Activated CD4-positive, alpha-beta T cell treated with anti-CD3 and anti-CD28 coated beads for 1 hour (primary cell): ENCODE measurements at regions not wholly inside any gene's neighbourhood (a gene's known extent, or its start where the extent isn't known, plus 50 kb on each side); places are given as distances from the start of the nearest gene placed in this dataset.
"Not testable (repeated sequence)": the region's sequence is repeated elsewhere in the genome, so short reads cannot be mapped to it uniquely, and the experiment has no call there.

Source experiments
- DNase-seq: peaks from one replicate; pipeline ENCODE4 v3.0.0-alpha.2; 2020

DNA sequence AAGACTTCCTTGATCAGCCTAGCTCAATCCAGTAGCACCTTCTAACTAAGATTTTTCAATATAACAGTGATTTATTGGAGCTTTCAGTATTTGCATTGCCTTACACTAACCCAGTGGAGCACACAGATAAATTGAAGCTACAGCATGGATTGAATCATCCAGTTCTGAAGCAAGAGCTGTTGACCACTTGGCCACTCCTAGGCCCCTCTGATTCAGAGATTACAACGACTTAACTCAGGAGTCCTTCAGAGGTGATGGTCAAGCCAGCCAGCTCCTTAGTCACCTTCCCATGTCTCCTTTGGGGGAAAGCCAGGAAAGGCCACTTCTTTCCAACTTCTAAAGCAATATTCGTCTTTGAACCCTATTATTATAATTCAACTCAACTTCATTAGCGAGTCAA is 151.8 kb downstream of the TENT5C start:
- no peak for DNase-seq

DNA sequence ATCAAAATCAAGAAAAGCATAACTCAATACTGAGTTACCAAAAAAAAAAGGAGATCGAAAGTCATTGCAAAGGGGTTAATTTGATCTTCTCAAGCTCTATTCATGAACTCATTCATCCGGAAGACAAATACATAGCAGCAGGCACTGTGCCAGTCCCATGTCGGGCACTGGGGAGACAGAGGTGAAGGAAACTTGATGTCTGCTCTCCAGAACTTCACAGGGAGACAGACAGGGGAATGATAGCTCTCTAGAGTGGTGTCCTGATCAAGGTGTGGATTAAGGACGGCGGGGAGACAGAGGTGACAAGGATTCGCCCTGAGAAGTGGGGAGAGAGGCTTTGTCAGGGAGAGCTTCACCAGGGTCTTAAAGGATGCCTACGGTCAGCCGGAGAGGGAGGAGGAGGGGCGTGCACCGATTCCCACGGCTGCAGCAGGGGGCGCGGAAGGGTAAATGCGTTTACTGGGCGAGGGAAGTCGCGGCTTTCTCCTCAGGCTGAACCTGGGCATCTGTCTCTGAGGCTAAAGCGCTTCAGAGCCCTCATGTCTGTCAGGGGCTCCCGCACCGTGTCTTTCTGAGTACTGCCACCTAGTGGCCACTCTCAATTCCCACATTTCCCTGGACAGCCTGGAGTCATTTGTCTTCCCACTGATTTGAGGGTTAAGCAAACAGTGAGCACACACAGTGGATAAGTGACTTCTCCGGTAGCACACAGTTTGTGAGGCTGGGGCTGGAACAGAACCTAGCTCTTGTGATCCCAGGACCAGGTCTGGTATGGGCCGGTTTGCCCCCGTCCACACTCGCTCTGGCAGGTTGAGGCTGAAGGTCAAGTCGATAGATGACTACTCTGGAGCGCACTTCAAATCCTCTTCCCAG is 152.8 kb downstream of the TENT5C start:
- DNase-seq: peak; percentile 55

DNA sequence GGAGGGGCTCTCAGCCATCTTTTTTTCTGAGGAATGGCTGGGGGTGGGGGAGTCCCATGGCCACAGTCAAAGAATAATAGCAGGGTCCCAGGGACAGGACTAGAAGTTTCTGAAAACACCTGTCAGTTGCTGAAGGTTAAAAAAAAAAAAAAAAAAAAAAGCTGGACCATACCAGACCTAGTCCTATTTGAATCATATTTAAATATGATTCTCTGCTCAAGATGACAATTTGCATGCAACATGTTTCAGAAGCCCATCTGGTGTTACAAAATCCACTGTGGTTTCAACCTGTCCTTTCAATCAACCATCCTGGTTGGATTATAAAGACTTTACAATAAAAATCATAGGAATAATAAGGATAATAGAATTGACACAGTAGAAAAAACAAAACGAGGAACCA is 153.7 kb downstream of the TENT5C start:
- DNase-seq: no peak

DNA sequence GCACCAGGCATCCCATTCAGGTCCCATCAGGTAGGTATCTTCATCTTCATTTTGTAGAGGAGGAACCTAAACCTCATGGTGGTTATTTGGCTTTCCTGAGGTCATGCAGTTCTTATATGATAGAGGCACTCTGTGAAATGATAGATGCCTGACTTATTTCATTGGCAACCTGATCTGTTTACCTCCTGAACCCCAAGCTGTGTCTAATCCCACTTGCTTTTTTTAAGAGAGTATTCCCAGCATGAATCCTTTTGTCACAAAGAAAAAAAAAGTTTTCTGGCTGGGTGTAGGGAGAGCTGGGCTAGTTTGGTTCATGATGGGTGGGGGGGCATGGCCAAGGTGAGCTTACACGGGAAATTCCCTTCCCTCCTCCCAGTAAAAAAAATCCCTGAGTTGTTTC is 154.2 kb downstream of the TENT5C start:
- no peak for DNase-seq

DNA sequence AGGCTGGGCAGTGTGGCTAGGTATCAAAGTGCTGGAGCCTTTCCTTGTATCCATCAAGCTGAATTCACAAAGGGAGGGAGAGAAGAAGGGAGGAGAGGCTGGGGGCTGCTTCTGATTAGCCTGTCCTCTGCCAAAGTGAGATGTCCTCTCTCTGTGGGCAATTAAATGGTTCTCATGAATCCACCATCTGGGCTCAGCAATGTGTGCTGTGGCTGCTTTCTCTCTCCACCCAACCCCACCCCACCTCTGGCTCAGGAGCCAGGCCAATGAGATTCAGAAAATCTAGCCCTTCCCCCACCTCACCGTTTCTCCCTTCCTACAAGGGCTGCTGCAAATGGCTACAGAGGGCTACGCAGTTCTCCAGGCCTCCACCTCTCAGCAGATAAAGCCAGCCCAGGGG is 154.6 kb downstream of the TENT5C start:
- no peak for DNase-seq

DNA sequence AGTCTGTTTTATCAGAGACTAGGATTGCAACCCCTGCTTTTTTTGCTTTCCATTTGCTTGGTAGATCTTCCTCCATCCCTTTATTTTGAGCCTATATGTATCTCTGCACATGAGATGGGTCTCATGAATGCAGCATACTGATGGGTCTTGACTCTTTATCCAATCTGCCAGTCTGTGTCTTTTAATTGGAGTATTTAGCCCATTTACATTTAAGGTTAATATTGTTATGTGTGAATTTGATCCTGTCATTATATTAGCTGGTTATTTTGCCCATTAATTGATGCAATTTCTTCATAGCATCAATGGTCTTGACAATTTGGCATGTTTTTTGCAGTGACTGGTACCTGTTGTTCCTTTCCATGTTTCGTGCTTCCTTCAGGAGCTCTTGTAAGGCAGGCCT is 161.7 kb downstream of the GDAP2 start:
- DNase-seq: not testable (repeated sequence)

DNA sequence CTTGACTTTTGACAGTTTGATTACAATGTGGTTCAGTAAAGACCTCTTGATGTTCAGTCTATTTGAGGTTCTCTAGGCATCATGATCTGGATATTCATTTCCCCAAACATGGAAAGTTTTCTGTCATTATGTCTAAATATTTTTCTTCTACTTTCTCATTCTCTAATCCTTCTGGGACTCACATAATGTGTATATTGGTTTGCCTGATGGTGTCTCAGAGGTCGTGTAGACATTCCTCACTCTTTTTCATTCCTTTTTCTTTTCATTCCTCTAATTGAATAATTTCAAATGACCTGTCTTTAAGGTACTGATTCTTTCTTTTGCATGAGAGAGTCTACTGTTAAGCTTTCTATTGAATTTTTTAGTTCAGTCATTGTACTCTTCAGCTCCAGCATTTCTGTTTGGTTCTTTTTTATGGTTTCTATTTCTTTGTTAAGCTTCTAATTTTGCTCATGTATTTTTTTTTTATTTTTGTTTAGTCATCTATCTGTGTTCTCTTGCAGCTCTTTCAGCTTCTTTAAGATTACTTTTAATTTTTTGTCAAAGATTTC is 158.4 kb downstream of the GDAP2 start:
- DNase-seq: no peak

DNA sequence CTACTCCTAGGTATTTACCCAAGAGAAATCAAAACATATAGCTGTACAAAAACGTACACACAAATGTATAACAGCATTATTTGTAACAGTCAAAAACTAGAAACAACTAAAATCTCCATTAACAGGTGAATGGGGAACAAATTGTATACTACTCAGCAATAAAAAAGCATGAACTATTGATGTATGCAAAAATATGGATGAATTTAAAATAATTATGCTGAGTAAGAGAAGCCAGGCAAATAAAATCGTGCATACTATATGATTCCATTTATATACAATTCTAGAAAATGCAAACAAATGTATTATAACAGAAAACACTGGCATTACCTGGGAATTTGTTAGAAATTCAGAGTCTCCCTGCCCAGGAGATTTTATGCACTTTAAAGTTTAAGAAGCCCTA is 150.1 kb downstream of the GDAP2 start:
- DNase-seq: no peak

DNA sequence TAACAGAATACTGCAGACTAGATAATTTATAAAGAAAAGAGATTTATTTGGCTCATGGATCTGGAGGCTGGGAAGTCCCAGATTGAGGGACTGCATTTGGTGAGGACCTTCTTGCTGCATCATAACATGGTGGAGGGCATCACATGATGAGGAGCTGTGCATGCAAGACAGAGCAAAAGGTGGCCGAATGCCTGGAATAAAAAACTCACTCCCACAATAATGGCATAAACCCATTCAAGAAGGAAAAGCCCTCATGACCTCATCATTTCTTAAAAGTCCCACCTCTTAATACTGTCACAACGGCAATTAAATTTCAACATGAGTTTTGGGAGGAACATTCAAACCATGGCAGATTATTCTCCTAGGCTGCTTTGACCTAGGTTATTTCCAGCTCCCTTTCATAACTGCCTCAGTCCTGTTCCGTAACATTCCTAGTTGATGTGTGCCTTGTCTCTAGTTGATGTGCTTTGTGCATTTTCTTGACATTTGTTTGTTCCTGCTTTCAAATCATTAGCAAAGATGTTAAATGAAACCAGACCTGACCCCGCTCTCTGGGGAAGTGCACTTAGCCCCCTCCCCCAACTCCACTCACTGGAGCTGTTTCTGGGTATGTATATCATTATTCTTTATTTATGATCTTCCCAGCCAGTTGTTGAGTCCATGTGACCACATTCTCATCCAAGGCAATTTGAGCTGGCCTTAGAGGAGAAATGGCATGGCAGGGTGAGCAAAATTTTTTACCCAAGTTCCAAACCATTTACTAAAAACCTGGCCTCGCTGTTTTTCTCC is 148.5 kb downstream of the GDAP2 start:
- no peak for DNase-seq

DNA sequence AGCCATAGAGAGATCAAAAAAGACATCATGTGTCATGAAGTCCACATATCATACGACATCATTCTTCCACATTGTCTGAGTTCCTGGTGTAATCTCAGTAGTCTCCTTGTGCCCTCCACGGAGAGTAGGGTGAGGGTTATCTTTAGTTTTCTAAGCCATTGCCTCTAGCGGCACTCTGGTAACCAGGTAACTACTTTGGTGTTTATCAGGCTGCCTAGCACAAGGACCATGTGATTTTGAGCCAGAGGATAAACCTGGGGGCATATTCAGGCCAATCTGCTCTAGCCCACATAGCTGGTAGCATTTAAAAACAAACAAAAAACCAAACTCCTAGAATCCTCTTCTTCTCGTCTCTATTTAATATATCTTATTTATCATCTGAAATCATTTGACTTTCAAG is 147.4 kb downstream of the GDAP2 start:
- DNase-seq: no peak

DNA sequence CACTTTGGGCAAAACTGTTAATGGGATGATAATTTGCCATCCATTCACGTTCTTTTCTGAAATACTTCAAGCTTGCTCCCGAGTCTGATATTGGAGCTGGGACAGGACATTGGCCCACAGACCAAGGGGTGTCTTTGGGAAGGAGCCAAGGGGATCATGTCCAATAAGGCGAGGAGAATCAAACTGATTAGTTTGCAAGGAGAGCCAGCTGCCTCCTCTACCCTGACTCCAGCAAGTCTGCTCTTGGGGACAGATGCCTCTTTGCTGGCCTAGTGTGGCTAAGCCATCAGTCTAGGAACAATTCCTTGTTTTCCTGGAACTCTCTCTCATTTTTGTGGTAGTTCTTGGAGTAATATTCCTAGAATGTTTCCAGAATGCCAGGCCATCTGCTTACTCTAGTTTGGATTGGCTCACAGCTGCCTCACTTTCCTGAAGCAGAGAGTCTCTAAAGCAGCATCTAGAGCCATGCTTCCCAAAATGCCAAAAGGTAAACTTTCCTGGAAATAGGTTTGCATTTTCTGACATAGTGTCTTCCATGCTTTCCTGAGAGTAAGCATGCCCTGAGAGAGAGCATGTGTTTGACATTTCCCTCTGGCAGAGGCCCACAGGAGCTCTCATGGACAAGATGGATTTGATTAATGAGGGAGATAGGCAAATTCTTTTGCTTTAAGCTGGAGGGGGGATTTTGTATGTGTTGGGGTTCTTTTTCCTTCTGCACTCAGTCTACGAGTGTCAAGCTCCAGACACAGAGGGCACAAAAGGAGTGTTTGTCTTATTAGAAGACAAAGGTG is 145.6 kb downstream of the GDAP2 start:
- DNase-seq: no peak

DNA sequence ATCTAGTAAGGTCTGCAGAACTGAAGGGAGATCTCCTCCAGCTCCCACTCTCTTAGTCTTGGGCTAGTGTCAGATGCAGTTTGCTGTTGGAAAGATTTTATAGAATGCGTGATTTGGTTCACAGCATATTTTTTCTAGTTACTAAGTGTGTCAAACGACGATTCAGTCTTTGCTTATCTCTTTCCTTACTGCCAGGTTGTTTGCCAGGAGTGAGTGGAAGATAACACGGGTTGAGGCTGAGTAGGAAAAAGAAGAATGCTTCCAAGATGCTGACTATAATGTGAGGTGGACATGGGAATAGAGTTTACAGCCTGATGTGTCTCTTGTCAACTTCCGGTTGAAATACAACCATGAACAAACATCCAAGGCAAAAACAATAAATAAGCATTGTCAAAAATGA is 141.4 kb downstream of the GDAP2 start:
- no peak for DNase-seq

DNA sequence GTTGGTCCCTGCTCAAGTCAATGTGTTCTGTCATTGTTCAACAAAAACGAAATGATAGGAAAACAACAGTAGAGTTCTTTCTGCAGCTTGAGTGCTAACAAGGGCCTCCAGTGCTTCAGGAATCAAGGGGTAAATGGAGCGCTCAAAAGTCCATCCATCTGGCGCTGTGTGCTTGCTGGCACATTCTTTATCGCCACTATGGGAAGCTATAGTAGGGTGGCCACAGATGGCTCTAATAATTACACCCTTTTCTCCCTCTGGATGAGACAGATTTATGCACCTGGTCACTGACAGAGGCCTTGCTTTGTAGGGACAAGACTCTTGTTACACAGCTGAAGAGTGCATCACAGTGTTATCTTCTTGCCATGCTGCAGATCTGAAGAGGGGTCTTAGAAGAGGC is 136.0 kb downstream of the GDAP2 start:
- DNase-seq: no peak

DNA sequence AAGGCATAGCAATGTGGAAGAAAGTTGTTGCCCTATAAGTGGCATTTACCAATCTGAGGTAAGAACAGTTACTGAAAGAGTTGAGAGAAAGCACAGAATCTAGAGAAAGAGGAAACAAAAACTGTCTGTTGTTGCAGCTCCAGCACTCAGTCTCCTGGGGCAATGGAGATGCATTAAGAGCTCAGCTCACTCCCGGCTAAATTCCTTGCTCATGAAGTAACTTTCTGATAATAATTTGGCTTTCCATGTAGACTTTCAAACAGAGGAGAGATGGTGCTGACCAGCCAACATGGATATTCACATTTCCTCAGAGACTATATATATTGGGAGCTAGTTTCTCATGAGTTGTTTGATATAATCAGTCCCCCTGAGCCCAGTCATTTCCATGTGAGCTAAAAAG is 135.3 kb downstream of the GDAP2 start:
- DNase-seq: no peak

DNA sequence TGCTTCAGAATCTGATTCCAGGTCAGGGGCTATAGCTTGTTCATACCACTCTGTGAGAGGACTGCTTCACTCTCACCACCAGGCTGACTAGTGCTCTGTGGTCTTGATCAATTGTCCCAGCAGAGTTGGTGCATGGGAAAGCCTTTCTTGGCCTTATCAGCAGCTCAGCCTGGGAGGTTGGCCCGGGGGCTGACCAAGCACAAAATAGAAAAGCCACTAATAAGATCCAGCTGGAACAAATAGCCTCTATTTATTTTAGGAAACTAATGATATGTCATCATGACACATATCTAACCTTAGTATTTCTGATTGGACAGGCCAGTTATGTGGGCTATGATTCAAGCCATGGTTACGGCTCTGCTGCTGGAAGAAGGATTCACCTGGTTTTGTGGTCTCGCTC is 134.2 kb downstream of the GDAP2 start:
- DNase-seq: no peak

DNA sequence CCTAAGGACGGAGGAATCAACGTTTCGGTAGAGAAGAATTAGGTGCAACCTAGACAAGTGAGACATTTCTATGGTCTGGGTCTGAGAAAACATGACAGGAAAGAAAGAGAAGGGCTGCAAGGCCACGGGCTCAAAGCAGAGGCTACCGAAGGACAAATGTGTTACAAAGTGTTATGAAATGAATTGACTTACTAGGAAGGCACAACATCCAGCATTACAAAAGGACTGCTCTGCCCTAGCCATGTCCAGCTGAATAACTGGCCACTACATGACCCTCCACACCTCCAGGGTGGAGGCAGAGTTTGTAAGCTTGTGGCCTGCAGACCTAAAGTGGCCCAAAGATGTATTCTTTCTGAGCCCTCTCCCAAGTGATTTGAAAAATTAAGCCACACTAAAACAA is 133.6 kb downstream of the GDAP2 start:
- no peak for DNase-seq

DNA sequence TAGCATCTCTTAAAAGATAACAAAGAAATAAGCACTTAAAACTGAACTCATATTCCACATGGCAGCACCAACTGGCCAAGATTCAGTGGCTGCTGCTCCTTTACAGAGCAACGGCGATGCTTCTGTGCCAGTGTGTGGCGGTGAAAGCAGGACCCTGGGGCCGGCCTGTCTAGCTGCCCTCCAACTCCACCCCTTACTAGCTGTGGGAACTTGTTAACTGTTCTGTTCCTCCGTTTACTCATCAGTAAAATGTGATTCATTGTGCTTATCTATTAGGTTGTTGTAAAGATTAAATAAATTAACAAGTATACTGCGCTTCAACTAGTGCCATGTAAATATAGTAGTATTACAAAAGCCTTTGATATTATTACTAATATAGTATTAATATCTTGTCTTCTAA is 133.2 kb downstream of the GDAP2 start:
- DNase-seq: no peak

DNA sequence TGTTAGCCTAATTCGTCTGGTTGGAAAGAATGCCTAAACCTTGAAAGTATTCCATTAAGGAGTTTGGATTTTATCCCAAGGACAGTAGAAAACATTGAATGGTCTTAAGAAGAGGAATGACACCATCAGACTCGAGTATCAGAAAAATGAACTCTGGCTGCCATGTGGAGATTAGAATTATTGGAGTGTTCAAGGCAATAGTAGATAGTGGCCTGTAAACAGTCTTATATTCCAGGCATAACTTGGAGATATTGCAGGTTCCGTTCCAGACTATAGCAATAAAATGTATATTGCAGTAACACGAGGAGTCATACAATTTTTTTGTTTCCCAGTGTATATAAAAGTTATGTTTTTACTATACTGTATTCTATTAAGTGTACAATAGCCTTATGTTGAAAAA is 130.9 kb downstream of the GDAP2 start:
- DNase-seq: no peak

DNA sequence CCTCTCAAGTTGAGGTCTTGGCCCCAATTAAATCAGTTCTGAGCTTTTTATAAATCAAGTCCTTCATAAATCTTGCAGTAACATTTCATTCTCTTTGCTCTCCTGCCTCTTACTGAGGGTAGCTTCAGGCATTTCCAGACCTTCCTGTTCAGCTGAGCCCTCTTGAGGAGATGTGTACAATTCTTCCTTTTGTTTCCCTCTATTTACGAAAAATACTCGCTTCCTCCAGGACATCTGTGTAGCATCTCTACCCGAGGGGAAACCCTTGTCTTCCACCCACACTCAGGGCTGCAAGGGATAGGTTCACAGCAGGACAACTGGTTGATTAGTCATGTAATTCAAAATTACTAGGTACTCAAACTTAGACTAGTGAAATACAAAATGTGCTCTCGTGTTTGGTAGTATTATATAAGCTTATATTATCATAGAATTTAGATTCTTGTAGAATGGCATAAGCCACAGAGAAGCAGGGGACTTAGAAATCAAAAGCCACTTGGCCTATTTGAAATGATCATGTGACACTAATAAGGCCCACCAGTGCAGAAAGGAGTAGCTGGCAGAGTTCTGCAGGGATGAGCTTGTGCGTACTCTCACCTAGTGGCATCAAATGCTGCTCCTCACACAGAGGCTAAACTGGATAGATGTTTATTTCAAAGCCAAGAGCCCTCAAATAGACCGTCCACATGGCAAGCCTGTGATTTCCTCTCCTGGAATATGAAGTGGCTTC is 126.7 kb downstream of the GDAP2 start:
- no peak for DNase-seq

DNA sequence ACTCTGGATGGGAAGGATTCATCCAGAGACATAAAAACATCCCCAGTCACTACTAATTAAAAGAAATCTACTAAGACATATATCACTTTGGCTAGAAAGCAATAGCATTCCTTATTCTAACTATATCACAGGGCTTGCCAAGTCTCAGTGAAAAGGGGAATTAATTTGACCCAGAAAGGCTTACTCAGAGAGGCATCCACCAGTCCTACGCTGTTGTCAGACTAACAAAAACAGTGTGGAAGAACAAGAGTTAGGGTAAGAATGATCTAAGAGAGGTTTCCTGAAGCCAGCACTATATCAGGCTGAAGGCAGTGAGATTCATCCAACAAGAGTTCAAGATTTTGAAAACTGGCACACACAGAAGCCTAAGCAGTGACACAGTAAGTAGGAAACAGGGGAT is 126.1 kb downstream of the GDAP2 start:
- DNase-seq: no peak

DNA sequence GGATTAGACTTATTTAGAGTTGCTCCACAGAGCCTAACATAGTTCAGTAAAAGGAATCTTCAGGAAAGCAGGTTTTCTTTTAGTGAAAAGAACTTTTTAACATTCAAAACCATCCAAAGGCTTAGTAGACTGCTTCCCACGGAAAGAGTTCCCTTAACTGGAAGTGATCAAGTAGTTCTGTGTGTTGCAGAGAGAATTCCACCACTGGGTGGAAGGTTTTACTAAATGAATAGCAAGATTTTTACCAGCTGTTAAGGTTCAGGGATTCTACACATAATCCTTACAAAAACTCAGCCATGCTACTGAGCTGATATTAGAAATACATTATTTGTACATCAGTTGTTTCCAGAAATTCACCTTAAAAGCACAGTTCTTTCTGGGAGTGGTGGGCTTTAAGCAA is 119.7 kb downstream of the GDAP2 start:
- DNase-seq: no peak

DNA sequence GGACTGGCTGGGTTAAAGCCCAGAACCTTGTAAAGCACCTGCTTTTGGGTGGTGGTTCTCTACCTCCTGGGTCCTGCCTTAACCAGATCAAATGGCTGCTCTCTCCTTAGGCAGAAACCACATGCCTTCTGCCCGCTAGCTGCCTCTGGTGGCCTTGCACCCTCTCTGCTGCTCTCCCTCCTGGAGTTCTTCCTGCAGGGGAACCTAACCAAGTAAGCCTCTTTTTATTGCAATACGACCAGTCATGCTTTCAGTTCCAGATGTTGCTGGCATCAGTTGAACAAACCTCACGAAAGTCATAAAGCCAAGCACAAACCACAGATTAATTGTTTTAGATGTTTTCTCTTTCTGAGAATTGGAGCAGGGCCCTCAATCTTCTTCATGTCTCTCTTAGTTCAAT is 118.9 kb downstream of the GDAP2 start:
- DNase-seq: no peak
